HG03354 (cell line): ENCODE measurements at regions not wholly inside any gene's neighbourhood (a gene's known extent, or its start where the extent isn't known, plus 50 kb on each side); places are given as distances from the start of the nearest gene placed in this dataset.
"Not testable (repeated sequence)": the region's sequence is repeated elsewhere in the genome, so short reads cannot be mapped to it uniquely, and the experiment has no call there.

Experiments
- ATAC-seq: cut with Tn5 transposase; IDR thresholded peaks from one replicate; pipeline ENCODE4 v1.9.1; 2021; ENCODE audit warnings: mild to moderate bottlenecking; ENCODE audit not compliant: unreplicated experiment, poor library complexity, severe bottlenecking

DNA sequence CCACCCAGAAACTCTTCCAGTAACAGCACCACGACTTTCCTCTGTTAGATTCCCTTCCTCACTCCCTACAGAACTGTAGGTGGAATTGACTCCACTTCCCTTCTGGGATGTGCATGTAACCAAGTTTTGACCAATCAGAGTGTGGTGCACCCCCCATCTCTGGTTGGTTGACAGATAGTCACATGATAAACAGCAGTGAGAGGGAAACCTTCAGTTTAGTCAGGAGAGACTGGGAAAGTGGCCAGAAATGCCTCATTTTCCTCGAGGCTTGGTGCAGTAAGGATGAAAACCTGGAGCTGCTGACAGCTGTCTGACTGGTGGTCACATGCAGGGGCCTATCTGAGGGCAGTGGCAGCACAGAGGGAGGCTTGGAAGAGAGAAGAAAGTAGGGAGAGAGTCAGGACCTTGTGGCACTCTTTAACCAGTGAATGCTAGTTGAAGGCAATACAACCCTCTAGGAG is 67.3 kb upstream of the GRK3 start:
- ATAC-seq: no peak

- ATAC-seq: no peak
Observed at GRCh38 chr22:25497716-25498115, 66.8 kb upstream of the GRK3 start.

DNA sequence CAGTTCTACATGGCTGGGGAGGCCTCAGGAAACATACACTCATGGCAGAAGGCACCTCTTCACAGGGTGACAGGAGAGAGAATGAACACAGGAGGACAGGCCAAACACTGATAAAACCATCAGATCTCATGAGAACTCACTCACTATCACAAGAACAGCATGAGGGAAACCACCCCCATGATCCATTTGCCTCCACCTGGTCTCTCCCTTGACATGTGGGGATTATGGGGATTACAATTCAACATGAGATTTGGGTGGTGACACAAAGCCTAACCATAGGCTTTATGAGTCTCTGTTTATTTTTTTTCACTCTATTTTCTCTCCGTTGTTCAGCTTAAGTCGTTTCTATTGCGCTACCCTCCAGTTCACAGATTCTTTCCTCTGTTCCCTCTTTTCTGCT is 63.8 kb upstream of the GRK3 start:
- ATAC-seq: not testable (repeated sequence)

GRCh38 chr22:25504017-25504416 is 60.5 kb upstream of the GRK3 start:
- ATAC-seq: not testable (repeated sequence)

- ATAC-seq: no peak
Observed at GRCh38 chr22:25508161-25508560, 56.3 kb upstream of the GRK3 start.

- ATAC-seq: no peak
Observed at GRCh38 chr22:25508761-25509321, 55.6 kb upstream of the GRK3 start.

- ATAC-seq: no peak
Observed at GRCh38 chr22:25509374-25509791, 55.1 kb upstream of the GRK3 start.

DNA sequence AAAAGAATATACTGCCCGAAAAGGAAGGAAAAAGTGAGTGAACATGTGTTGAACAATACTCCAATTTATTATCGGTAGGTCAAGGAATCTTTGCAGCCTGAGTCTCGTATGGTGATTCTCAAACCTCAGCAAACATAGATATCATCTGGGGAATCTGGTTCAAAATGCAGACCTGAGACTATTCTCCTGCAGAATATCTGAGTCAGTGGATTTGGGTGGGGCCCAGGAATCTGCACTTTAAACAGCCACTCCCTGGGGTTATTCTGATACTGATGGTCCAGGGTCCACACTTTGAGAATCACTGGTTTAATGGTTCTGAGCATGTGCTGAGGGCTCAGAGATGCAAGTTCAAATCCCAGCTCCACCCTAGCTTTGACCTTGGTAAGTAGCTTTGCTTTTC is 53.6 kb upstream of the GRK3 start:
- no peak for ATAC-seq

DNA sequence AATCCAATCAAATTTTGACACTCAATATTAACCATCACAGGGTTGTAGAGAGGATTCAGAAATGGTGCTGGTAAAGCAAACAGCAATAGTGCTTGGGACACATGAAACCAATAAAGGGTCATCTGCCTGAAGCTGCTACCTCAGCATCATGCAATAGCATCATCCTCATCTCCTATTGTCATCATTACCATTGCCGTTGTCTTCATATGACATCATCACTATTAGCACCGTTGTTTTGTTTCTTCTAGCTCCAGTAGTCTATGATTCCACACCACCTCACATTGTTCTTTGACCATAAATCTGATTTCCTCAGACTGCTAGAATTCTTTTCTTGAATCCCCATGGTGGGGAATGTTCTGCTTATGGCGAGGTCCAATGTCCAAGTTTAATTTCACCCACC is 52.8 kb upstream of the GRK3 start:
- ATAC-seq: no peak

DNA sequence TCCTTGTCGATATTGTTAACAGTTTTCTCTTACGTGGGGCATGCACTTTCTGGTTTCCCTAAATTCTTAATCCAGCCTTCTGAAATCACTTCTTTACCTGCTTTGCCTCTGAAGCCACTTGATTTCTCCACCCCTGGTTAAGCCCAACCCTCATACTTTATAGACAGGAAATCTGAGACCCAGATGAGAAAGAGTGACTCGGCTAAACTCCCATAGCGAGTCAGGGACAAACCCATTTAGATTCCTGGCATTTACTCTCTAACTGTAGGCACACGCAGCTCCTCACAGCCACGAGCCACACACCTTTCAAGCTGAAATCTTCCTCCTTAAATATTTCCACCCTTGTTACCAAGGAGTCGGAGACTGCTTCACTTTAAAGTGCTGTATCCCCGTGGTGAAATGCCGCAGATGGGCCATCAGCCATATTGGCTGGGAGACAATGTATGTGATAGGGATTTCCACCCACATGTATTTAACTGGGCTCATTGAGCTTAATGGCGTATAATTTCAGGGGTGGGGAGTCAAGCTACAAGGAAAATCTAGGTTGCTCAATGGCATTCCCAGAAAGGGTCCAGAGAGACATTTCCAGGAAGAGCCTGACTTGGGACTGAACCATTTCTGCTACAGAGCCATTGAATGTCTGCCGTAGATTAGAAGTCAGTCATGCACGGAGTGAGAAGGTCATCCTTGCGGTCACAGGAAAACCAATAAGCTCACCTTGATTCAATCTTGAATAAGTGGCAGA is 49.9 kb upstream of the GRK3 start:
- ATAC-seq: no peak
